ENCODE measurements at regions not wholly inside any gene's neighbourhood (a gene's known extent, or its start where the extent isn't known, plus 50 kb on each side); places are given as distances from the start of the nearest gene placed in this dataset.
"Not testable (repeated sequence)": the region's sequence is repeated elsewhere in the genome, so short reads cannot be mapped to it uniquely, and the experiment has no call there.

DNA sequence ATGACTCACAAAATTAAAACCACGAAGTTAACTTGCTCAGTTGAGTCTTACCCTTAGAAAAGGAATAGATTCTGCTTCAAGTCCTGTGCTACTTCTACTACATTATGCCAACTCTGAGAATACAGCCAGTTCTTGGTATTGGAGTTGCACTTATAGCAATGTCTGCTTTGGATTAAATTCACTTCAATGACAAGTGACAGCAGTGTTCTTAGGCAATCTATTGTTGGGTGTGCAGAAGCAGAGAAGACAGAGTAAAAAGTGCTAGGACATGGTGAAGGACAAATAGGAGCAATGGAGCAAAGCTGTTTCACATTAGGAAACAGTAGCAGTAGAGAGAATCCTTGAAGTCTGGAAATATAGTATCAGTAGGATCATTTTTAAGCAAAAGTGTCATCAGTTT is 713.1 kb downstream of the SI start:
- DNase-seq = no peak

DNA sequence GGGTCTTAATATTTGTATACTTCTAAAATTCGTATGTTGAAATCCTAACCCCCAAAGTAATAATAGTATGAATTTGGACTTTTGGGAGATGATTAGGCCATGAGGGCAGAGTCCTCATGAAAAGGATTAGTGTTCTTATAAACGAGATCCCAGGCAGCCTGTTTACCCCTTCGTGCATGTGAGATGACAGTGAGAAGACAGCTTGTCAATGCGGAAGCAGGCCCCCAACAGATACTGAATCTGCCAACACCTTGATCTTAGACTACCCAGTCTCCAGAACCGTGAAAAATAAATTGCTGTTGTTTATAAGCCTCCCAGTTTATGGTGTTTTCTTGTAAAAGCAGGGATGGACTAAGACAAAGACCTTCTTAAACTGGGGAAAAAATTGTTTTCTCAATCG is 714.2 kb downstream of the SI start:
- no peak for DNase-seq

DNA sequence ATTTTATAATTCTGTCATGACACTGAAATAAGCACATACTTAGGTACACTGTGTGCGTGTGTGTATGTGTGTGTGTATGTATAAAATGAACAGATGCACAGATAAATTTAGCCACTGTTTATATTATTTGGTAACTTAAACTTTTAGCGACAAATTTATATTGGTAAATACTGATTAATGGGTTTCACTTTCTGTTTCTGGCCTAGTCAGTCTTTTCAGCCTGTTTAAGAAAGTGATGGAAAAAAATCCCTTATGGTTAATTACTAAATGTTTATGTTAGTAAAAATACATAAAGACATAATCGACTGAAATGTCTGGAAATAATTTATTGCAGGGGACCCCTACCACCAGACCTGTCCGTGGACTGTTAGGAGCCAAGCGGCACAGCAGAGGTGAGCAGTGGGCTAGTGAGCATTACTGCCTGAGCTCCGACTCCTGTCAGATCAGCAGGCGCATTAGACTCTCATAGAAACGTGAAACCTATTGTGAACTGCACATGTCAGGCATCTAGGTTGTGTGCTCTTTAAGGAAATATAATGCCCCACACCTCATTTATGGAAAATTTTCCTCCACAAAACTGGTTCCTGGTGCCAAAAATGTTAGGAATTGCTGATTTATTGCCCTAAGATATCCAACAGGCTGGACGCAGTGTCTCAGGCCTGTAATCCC is 717.4 kb downstream of the SI start:
- no peak for DNase-seq

DNA sequence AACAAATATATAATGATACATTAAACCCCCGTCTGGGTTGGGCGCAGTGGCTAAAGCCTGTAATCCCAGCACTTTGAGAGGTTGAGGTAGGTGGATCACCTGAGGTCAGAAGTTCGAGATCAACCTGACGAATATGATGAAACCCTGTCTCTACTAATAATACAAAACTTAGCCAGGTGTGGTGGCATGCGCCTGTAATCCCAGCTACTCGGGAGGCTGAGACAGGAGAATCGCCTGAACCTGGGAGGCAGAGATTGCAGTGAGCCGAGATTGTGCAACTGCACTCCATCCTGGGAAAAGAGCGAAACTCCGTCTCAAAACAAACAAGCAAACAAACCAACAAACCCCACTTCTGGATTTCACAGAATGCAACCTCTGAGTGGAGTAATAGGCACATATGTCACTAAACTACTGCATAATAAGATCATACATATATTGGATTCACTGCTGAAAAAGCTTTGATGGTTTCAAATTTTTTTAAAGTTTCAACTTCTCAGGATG is 718.2 kb downstream of the SI start:
- no peak for DNase-seq

DNA sequence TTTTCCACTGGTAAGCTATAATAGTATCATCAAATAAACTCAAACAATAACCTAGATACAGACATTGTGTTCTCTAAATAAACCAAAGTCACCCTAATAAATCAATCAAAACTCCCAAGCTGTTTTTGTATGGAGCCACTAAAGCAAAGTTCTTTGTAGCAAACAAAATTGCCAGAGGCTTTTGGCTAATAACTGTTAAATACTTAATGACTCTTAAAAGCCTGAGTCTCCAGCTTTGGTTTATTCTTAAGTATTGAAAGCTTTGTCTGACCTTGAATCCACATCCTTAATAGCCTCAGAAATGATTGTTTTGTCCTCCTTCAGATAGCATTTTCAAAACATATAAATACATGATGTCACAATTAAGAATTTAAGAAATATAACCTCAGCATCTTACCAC is 725.3 kb downstream of the SI start:
- DNase-seq = no peak

DNA sequence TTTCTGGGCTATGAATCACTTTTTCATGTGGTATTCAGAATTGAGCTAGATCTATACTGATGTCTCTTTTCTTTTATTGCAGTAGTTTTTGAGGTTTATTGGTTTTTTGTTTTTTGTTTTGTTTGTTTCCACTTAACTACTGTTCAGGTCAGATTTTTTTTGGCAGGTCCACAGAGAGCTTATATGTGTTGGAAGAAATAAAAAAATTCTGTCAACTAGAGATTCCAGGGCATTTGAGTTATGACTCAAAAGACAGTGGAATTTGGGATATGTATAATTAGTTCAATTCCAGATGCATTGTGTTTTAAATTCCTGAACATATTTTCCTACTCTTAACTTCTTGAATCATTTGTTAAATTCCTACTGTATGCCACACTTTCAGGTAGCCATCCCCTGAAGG is 727.2 kb downstream of the SI start:
- DNase-seq = no peak

DNA sequence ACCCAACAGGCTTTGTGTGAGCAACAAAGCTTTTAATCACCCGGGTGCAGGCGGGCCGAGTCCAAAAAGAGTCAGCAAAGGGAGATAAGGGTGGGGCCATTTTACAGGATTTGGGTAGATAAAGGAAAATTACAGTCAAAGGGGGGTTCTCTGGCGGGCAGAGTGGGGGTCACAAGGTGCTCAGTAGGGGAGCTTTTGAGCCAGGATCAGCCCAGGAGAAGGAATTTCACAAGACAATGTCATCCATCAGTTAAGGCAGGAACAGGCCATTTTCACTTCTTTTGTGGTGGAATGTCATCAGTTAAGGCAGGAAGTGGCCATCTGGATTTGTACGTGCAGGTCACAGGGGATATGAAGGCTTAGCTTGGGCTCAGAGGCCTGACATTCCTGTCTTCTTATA is 736.1 kb downstream of the SI start:
- DNase-seq = not testable (repeated sequence)

DNA sequence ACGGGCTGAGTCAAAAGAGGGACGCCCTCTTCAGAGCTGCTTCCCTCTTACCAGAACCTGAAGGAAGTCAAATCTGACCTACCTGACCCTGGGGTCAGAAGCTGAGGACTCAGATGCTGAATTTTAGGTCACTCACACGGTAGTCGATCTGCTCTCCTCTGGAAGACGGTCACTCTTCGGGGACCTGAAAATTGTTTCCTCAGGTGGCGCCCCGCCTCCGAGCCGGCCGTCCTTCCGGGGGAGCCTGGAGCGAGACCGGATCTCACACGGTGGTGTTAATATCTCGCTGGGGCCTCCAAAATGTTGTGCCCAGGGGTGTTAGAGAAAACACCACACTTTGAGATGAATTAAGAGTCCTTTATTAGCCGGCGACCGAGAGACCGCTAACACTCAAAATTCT is 737.2 kb downstream of the SI start:
- no peak for DNase-seq

DNA sequence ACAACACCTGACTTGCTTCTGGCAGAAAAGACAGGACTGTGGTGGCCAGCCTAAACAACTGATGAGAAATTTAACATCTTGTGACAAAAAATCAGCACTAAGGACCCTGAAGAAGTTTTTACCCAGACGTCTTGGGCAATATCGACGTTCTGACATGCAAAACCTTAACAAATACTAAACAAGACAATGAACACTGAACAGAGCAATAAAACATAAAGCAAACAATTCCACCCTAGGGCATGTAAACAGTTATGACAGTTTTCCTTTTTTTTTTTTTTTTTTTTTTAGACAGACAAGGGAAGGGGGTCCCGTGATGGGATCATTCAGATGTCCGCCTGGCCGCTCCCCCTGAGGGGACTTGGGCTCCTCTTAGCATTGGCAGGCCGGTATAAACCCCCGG is 738.0 kb downstream of the SI start:
- DNase-seq = no peak

DNA sequence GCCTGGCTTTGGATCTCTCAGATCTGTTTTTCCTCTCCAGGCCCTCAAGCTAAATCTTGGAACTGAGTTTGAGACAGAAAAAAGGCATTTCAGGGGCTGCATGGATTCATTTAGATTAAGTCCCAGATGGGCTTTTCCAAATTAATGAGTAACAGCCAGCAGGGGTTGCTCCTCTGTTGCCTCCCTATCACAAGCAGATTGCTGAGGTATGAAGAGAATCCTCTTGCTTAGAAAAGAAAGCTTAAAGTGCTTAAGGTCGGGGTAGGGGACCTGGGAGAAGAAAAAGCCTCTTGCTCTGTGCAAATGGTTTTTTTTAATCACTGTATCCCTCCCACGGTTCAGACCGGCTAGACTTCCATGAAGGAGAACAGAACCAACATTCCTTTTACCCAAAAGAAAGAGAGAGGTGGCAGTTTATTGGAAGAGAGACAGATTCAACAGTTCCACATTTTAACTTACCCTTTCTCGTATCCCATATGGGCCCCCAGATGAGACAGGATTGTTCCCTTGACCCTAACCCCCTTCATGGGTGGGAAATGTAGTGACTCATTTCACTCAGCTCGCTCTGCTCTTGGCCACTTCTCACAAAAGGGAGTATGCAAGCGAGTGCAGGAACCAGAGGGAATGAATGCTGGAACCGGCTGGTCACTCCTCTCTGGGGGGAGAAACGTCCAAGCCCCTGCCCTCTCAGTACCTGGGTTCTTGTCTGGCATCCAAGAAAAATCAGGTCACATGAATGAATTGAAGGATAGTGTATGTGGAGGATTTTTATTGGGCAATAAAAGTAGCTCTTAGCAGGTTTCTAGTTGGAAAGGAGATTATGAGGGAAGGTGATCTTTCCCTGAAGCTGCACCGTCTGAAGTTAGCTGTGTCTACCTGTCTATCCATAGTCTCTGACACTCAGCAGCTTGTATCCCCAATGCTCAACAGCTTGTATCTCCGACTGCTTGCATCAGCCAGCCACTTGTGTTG is 745.2 kb downstream of the SI start:
- DNase-seq = no peak

DNA sequence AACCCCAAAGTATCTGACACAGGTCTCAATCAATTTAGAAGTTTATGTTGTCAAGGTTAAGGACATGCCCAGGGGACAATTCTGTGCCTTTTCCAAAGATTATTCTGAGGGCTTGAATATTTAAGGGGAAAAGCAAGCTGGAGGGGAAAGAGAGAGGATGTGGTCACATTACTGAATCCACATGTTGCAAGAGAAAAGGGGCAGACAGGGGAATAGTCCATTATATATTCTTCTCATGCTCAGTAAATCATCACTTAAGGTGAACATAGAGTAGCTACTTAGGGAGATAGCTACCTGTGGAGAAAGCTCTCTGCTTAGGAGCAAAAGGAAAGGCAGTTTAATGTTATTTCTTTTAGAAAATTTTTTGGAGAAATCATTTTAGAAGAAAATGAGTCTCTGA is 751.6 kb downstream of the SI start:
- no peak for DNase-seq

DNA sequence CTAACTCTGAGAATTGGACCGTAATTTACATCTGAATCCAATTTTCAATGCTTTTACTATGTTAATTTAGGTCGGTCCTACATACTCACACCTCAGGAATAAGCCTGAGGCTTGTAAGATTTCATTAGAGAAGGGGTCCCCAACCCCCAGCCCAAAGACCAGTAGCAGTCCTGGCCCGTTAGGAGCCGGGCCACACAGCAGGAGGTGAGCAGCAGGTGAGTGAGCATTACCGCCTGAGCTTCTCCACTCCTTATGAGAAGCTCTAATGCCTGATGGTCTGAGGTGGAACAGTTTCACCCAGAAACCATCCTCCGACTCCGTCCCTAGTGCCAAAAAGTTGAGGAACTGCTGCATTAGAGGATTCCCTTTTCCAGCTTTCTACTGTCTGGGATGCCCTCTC is 757.3 kb downstream of the SI start:
- no peak for DNase-seq

DNA sequence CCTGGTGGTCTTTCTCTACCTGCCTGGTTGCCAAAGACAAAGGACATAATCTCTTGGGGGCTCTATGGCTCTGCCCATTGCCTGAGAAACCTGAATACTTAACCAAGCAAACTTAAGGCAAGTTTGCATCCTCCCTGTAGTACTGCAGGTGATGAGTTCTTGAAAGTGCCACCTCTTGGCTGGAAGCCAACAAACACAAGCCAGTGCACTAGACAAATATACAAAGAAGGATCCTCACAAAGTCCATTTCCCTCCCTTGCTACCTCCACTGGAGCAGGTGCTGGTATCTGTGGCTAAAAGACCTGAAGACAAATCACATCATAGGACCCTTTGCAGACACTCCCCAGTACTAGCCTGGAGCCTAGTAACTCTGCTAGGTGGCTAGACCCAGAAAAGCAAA is 772.3 kb downstream of the SI start:
- no peak for DNase-seq

DNA sequence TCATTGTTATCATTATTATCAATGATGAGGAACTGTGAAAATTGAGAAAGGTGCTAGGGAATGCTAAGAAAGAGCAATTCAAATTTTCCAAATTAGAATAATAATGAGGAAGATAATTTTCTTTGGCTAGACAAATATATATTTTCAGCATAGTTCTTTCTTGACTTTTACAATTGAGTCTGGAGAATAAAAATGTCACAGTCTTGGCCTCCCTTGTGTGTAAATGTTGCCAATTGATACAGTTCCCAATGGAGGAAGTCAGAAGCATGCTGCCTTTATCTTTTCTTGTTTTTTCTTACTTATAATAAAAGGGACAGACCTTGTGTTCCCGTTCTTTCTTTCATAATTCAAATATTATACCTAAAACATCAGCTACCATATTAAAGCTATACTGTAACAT is 774.4 kb downstream of the SI start:
- DNase-seq = no peak

DNA sequence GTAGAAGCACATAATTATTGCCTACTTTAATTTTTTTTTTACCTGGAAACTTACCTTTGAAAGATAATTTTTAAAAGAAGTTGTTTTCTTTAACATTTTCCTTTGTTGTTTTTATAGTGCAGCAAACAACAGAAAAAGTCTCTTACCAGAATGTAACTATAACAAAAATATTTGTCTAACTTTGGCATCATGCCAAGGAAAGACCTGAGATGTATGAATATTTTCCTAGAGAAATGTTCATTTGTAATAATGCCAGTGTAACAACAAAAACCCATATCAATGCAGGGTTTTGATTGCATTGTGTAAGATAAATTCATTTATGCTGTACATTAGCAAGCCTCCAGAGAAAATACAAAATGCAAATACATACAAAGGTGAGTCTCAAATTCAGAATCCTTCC is 775.7 kb downstream of the SI start:
- DNase-seq = no peak

DNA sequence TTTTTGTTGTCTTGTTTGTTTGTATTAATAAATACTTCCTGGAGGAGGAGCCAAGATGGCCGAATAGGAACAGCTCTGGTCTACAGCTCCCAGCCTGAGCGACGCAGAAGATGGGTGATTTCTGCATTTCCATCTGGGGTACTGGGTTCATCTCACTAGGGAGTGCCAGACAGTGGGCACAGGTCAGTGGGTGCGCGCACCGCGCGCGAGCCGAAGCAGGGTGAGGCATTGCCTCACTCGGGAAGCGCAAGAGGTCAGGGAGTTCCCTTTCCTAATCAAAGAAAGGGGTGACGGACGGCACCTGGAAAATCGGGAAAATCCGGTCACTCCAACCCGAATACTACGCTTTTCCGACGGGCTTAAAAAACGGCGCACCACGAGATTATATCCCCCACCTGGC is 786.8 kb downstream of the SI start:
- DNase-seq = not testable (repeated sequence)

DNA sequence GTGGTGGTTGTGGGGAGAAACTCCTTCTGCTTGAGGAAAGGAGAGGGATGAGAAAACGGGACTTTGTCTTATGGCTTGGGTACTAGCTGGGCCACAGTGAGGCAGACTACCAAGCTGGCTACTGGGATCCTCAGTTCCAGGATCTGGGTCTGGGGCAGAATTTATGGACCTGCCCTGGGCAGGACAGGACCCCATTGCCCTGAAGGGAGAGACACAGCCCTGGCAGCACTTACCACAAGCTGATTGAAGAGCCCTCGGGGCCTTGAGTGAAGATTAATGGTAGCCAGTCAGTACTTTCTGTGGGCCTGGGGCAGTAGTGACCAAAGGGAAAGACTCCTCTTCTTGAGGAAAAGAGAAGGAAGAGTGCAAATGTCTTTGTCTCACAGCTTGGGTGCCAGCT is 799.7 kb downstream of the SI start:
- DNase-seq = no peak

DNA sequence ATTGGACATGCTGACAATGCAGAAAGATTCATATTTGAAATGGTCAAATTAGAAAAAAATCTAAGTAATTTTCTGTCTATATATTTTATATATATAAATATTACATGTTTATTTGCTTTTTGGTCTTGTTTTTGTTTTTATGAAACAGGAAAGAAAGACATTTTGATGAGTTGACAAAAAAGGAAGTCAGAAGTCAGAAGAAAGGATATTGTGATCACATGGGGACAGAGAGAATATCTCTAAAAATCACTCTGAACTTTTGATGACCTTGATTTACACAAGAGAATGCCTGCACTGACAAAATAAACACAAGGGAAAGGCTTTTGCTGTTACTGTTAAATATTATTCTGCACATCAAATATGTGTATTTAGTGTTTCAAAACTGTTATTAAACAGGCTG is 811.2 kb downstream of the SI start:
- no peak for DNase-seq

DNA sequence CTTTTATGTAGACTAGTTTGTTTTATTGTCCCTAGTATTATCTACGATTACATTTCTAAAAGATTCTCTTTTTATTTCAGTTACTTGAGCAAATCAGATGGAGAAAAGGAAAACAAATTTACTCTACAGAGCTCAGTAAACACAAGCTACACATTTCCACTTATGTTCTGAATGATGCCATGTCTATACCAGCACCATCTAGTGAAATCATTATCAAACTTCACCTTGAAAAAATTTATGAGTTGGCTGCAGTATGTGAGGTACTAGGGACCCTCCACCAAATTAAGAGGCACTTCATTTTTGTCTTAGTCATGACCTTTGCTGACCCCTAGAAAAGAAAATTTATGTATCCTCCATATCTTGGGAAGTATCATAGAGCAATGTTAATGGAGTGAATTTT is 827.4 kb downstream of the SI start:
- DNase-seq = no peak

DNA sequence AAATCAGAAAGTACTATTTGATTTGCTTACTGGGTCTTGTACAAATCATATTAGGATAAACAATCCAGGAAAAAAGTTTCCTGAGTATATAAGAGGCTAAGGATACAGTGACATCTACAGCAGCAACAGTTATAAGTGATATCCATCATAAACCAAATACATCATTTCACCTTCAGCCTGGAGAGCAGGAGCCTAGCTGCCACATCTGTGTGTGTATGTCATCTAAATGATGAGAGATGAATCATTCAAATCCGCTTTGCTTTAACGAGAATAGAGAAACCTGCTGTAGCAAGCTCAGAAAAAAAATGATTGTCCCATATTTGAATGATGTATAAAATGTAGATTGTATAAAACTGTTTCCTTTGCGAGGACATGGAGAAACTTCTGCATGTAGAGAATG is 841.4 kb downstream of the SI start:
- DNase-seq = no peak

DNA sequence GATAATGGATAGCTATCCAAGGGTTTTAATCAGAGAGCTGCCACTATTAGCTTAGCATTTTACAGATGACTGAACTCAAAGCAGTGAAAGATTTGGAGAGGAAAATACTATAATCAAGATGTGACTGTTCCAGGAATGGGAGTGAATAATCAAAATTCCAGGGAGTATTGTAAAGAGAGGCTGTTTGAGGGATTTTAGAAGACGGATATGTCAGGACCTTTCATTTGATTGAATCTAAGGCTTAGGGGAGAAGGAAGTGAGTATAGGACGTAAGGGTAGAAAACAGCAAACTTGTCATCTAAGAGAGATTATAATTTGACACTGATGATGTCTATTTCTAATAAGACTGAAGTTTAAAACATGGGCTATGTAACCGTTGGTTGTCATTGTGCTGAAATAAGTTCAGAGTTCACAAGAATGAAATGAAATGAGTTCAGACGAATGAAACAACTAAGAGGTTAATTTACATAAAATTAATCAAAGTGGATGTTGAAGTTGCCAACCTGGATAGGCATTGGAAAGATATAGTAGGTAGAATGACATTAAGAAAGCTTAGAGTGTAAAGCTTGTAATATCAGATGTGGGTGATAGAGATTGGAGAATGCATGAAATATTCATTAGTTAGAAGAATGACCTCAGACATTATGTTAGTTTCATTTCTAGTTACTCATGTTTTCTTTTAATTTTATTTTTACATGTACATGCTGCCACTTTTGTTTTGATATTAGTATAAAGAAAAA is 842.8 kb downstream of the SI start:
- no peak for DNase-seq

DNA sequence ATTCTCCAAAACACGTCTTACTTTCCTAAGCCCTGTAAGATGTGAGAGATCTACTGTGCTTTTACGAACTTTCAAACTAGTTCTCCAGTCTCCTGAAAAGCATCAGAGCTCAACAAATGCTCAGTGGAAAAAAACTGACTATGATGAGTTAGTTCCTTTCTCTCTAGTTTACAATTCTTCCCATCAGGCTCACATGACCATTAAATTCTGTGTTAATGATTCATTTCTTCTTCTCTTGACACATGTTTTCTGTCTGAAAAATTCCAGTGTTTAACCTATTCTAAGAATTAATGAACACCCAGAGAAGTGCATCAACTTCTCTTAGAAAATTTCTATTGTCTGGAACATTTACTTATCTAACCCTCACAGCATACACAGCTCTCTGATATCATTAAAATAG is 844.3 kb downstream of the SI start:
- DNase-seq = no peak

DNA sequence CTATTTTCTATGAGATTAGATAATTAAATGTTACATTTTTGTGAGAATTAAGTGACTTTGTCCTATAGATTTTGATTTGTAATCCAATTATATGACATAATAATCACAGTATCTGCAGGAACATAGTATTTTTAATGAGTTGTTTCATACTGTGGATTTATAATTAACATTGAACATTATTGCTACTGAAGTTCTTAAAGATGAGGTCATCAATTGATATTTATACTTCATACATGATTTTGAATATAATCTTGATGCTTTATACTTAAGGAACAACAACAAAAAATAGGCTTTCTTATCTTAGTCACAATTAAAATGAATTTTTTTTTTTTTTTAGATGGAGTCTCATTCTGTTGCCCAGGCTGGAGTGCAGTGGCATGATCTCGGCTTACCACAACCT is 846.6 kb downstream of the SI start:
- no peak for DNase-seq

Measured in right hindlimb (tissue), 1 donor.